ENCODE measurements at regions not wholly inside any gene's neighbourhood (a gene's known extent, or its start where the extent isn't known, plus 50 kb on each side); places are given as distances from the start of the nearest gene placed in this dataset.
A peak's percentile ranks its signal among the peaks of the same experiment; 100 is the strongest.

DNA sequence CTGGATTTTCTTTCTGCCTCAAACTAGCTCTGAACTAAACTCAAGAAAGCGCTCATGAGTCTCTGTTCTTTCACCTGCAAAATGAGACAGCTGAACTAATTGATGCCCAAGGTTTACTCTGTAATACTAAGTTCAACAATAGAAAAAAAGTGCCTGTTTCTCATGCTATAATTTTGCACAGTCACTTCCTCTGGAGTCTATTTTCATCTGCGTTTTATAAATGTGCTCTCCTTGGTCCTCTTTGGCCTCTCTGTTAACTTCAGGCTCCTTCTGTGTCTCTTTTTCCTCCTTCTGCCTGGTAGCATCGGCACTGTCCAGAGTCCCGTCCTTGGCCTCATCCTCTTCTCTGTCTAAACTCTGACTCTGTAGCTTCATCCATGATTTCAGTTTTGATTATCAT, 311.9 kb upstream of the TLE4 start:
- no peaks in the 10 kb centered on the region for H3K36me3 Mint-ChIP-seq (ENCODE audit: low read depth)
- no peak overlapping the region for H3K4me3 Mint-ChIP-seq
- DNase-seq (ENCODE audit: low read depth, low spot score) = no peak
- peak overlapping the region; percentile 4 for H3K27ac Mint-ChIP-seq (ENCODE audit: unreplicated experiment)
- peaks cover 7% of the 10 kb centered on the region for H3K4me1 Mint-ChIP-seq
- no peaks in the 10 kb centered on the region for H3K27me3 Mint-ChIP-seq (ENCODE audit: low read depth)
- peaks cover 5% of the 10 kb centered on the region for H3K9me3 Mint-ChIP-seq
- TF ChIP-seq, protein P1, sequence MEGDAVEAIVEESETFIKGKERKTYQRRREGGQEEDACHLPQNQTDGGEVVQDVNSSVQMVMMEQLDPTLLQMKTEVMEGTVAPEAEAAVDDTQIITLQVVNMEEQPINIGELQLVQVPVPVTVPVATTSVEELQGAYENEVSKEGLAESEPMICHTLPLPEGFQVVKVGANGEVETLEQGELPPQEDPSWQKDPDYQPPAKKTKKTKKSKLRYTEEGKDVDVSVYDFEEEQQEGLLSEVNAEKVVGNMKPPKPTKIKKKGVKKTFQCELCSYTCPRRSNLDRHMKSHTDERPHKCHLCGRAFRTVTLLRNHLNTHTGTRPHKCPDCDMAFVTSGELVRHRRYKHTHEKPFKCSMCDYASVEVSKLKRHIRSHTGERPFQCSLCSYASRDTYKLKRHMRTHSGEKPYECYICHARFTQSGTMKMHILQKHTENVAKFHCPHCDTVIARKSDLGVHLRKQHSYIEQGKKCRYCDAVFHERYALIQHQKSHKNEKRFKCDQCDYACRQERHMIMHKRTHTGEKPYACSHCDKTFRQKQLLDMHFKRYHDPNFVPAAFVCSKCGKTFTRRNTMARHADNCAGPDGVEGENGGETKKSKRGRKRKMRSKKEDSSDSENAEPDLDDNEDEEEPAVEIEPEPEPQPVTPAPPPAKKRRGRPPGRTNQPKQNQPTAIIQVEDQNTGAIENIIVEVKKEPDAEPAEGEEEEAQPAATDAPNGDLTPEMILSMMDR (conservative IDR thresholded peaks at IDR 0.05) = no peak

- TF ChIP-seq, protein P1 (conservative IDR thresholded peaks at IDR 0.05) = no peak
- H3K36me3 Mint-ChIP-seq (ENCODE audit: low read depth) = no peaks in the 10 kb centered on the region
- H3K9me3 Mint-ChIP-seq = peaks cover 5% of the 10 kb centered on the region
- H3K4me3 Mint-ChIP-seq = no peak overlapping the region
- peaks cover 12% of the 10 kb centered on the region for H3K4me1 Mint-ChIP-seq
- no peak for DNase-seq (ENCODE audit: low read depth, low spot score)
- no peak overlapping the region for H3K27ac Mint-ChIP-seq (ENCODE audit: unreplicated experiment)
- no peaks in the 10 kb centered on the region for H3K27me3 Mint-ChIP-seq (ENCODE audit: low read depth)
These were observed 308.1 kb upstream of the TLE4 start for GRCh38 chr9:79263628-79264027.

DNA sequence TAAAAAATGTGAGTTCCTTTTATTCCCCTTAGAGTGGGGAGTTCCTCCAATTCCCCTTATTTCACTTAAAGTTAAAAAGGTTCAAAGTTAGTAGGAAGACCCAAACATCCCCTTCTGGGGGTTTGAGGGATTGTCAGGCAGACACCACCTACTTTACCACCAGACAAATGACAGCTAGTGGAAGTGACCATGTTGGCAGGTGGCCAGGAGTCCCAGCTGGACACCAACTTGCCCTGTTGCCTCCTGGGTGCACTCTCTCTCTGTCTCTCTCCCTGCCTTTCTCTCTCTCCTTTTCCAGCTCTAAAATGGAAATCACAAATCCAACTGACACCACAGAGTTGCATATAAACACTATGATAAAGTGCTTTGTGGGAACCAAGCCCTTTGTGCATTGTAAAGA, 307.7 kb upstream of the TLE4 start:
- H3K27ac Mint-ChIP-seq (ENCODE audit: unreplicated experiment) = no peak overlapping the region
- no peaks in the 10 kb centered on the region for H3K27me3 Mint-ChIP-seq (ENCODE audit: low read depth)
- H3K9me3 Mint-ChIP-seq = peaks cover 2% of the 10 kb centered on the region
- DNase-seq (ENCODE audit: low read depth, low spot score) = no peak
- peaks cover 8% of the 10 kb centered on the region for H3K4me1 Mint-ChIP-seq
- TF ChIP-seq, protein P1 (conservative IDR thresholded peaks at IDR 0.05) = no peak
- no peak overlapping the region for H3K4me3 Mint-ChIP-seq
- no peaks in the 10 kb centered on the region for H3K36me3 Mint-ChIP-seq (ENCODE audit: low read depth)

DNA sequence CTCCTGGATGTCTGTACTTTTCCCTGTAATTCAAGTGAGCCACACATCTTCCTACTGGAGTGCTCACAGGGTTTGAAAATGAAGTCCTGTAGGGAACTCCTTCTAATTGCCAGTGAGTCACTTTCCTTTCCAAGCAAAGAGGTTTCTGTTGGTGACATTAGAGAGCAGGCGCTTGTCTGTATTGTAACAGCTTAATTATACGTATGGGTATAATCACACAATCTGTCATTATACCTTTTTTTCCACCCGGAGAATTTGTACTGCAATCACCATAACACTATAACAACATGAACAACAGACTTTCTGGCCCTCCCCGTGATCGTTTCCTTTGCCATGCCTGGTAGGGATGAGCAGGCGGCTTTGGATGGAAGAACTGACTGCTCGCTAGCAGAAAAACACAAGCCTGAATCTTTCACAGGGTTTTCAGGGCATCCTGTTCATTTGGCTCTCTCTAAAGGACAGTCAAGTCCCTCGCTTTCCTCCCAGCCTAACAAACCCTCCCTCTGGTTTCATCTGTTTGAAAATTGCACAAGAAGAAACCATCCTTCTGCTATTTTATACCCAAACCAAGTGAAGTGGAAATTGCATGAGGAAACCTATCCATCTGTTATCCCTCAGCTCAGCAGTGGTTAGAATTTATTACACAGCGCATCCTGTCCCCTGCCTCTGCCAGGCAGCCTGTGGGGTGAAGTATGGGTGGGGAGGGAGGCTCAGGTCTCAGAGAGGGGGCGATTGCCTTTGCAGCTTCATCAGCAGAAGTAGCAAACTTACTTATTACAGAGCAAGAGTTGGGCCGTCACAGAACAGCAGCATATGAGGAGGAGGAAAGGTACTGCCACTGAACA, 307.0 kb upstream of the TLE4 start:
- DNase-seq (ENCODE audit: low read depth, low spot score) = no peak
- TF ChIP-seq, protein P1 (conservative IDR thresholded peaks at IDR 0.05) = no peak
- peaks cover 2% of the 10 kb centered on the region for H3K9me3 Mint-ChIP-seq
- H3K36me3 Mint-ChIP-seq (ENCODE audit: low read depth) = no peaks in the 10 kb centered on the region
- H3K4me3 Mint-ChIP-seq = no peak overlapping the region
- peaks cover 8% of the 10 kb centered on the region for H3K4me1 Mint-ChIP-seq
- H3K27ac Mint-ChIP-seq (ENCODE audit: unreplicated experiment) = peak overlapping the region; percentile 44
- no peaks in the 10 kb centered on the region for H3K27me3 Mint-ChIP-seq (ENCODE audit: low read depth)

- DNase-seq (ENCODE audit: low read depth, low spot score) = no peak
- peaks cover 5% of the 10 kb centered on the region for H3K4me1 Mint-ChIP-seq
- TF ChIP-seq, protein P1 (conservative IDR thresholded peaks at IDR 0.05) = no peak
- no peaks in the 10 kb centered on the region for H3K36me3 Mint-ChIP-seq (ENCODE audit: low read depth)
- H3K27me3 Mint-ChIP-seq (ENCODE audit: low read depth) = no peaks in the 10 kb centered on the region
- H3K27ac Mint-ChIP-seq (ENCODE audit: unreplicated experiment) = no peak overlapping the region
- H3K9me3 Mint-ChIP-seq = peaks cover 2% of the 10 kb centered on the region
- H3K4me3 Mint-ChIP-seq = no peak overlapping the region
These were observed 304.8 kb upstream of the TLE4 start for GRCh38 chr9:79266986-79267385.

Measured in neural crest cell (in vitro differentiated cells).